ENCODE measurements at regions not wholly inside any gene's neighbourhood (a gene's known extent, or its start where the extent isn't known, plus 50 kb on each side); places are given as distances from the start of the nearest gene placed in this dataset.

- Histone ChIP-seq H3K9me3 (peaks cover 0 to 5% of the 10 kb centered on the region in 2 donors), H3K27me3 (no peaks in the 10 kb centered on the region), H3K4me3 (no peak overlapping the region), H3K27ac (no peak overlapping the region), H3K36me3 (no peaks in the 10 kb centered on the region), H3K4me1 (no peaks in the 10 kb centered on the region)
- DNase-seq (ENCODE audit: low spot score in 2 of 2): no peak
- intact Hi-C loops (cut with DNase I): no loop called here
- no peak for TF ChIP-seq CTCF (IDR thresholded peaks at IDR 0.05)
These were observed 577.0 kb upstream of the DAB2 start for GRCh38 chr5:40001796-40002195.

- DNase-seq (ENCODE audit: low spot score in 2 of 2): no peak
- no peaks in the 10 kb centered on the region for H3K4me1 ChIP-seq
- no peaks in the 10 kb centered on the region for H3K27me3 ChIP-seq
- TF ChIP-seq CTCF (IDR thresholded peaks at IDR 0.05): no peak
- H3K27ac ChIP-seq: no peak overlapping the region
- intact Hi-C loops (cut with DNase I): no loop called here
- no peaks in the 10 kb centered on the region for H3K36me3 ChIP-seq
- H3K9me3 ChIP-seq: peaks cover 0 to 5% of the 10 kb centered on the region in 2 donors
- no peak overlapping the region for H3K4me3 ChIP-seq
These were observed 573.7 kb upstream of the DAB2 start for GRCh38 chr5:39998518-39998917.

GRCh38 chr5:39995990-39996389 lies 571.2 kb upstream of the DAB2 start:
- no peak for DNase-seq (ENCODE audit: low spot score in 2 of 2)
- Histone ChIP-seq H3K36me3 (no peaks in the 10 kb centered on the region), H3K27ac (no peak overlapping the region), H3K9me3 (no peaks in the 10 kb centered on the region), H3K27me3 (no peaks in the 10 kb centered on the region), H3K4me3 (no peak overlapping the region), H3K4me1 (no peaks in the 10 kb centered on the region)
- intact Hi-C loops (cut with DNase I): no loop called here
- no peak for TF ChIP-seq CTCF (IDR thresholded peaks at IDR 0.05)

GRCh38 chr5:39992617-39993202 lies 567.9 kb upstream of the DAB2 start:
- intact Hi-C loops (cut with DNase I): no loop called here
- no peak overlapping the region for H3K4me3 ChIP-seq
- no peaks in the 10 kb centered on the region for H3K4me1 ChIP-seq
- H3K36me3 ChIP-seq: no peaks in the 10 kb centered on the region
- no peak for DNase-seq (ENCODE audit: low spot score in 2 of 2)
- no peak for TF ChIP-seq CTCF (IDR thresholded peaks at IDR 0.05)
- no peaks in the 10 kb centered on the region for H3K27me3 ChIP-seq
- no peaks in the 10 kb centered on the region for H3K9me3 ChIP-seq
- no peak overlapping the region for H3K27ac ChIP-seq

- no peak overlapping the region for H3K4me3 ChIP-seq
- intact Hi-C loops (cut with DNase I): no loop called here
- no peaks in the 10 kb centered on the region for H3K9me3 ChIP-seq
- TF ChIP-seq CTCF (IDR thresholded peaks at IDR 0.05): no peak
- no peak overlapping the region for H3K27ac ChIP-seq
- H3K27me3 ChIP-seq: no peaks in the 10 kb centered on the region
- no peaks in the 10 kb centered on the region for H3K36me3 ChIP-seq
- H3K4me1 ChIP-seq: no peaks in the 10 kb centered on the region
- DNase-seq (ENCODE audit: low spot score in 2 of 2): no peak
These were observed 561.8 kb upstream of the DAB2 start for GRCh38 chr5:39986614-39987013.

- no peaks in the 10 kb centered on the region for H3K27me3 ChIP-seq
- H3K4me3 ChIP-seq: no peak overlapping the region
- no peaks in the 10 kb centered on the region for H3K4me1 ChIP-seq
- no peak overlapping the region for H3K27ac ChIP-seq
- intact Hi-C loops (cut with DNase I): no loop called here
- DNase-seq (ENCODE audit: low spot score in 2 of 2): no peak
- H3K36me3 ChIP-seq: no peaks in the 10 kb centered on the region
- TF ChIP-seq CTCF (IDR thresholded peaks at IDR 0.05): no peak
- no peaks in the 10 kb centered on the region for H3K9me3 ChIP-seq
These were observed 555.3 kb upstream of the DAB2 start for GRCh38 chr5:39980056-39980455.

Measured in ascending aorta (tissue), 2 donors.